Skin of body (tissue), 1 donor: ENCODE measurements at regions not wholly inside any gene's neighbourhood (a gene's known extent, or its start where the extent isn't known, plus 50 kb on each side); places are given as distances from the start of the nearest gene placed in this dataset.

ENCODE experiments used
- DNase-seq: peaks from one replicate; lab custom pipeline; 2025; lab: John Stamatoyannopoulos, UW

GRCh38 chr16:31701734-31702133, 171.9 kb upstream of the ZNF267 start:
- no peak for DNase-seq

GRCh38 chr16:31702796-31703195, 170.8 kb upstream of the ZNF267 start:
- no peak for DNase-seq

DNA sequence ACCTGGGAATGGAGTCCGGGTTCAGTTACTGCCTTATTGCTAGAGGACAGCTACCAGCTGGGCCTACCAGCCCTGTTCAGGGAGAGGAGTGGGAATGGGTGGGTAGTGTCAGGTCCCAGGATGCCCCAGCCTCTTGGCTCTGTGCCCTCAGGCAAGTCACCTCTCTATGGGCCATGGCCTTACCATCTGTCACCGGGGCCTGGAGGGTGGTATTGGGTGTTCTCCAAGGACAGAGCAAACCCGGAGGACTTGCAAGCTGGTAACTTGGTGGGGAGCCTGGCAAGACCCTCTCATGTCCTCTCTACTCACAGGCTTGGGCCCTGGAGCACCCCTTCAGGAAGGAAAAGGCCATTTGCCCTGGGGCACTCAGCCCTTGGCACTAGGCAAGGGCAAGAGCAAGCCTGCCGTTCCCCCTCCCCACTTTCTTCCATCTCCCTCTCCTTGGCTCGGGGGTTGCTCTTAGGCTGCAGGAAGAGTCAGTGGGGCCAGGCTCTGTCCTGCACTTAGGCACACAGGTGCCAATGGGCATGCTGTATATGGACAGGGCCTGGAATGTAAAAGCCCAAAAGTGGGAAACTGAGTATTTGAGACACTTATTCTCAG, 170.0 kb upstream of the ZNF267 start:
- DNase-seq: no peak

- no peak for DNase-seq
Measured at GRCh38 chr16:31704138-31704537, 169.5 kb upstream of the ZNF267 start.

DNA sequence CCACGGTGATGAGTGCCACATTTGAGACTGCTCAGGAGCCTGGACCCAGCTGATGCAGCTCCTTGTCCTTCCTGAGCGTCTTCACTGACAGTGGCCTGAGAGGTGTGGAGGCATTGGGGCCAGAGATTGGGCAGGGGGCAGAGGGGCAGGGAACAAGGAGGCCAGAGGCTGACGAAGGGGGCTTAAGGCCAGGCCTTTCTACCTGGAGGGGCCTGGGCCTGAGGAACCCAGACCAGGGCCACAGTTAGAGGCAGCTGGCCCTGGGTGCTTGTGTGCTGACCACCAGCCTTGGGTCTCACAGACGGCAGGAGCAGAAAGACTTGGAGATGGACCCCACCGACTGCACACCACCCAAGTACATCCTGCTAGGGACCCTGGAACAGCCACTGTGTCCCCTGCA, 168.2 kb upstream of the ZNF267 start:
- DNase-seq: no peak

GRCh38 chr16:31706318-31706717, 167.3 kb upstream of the ZNF267 start:
- no peak for DNase-seq

DNA sequence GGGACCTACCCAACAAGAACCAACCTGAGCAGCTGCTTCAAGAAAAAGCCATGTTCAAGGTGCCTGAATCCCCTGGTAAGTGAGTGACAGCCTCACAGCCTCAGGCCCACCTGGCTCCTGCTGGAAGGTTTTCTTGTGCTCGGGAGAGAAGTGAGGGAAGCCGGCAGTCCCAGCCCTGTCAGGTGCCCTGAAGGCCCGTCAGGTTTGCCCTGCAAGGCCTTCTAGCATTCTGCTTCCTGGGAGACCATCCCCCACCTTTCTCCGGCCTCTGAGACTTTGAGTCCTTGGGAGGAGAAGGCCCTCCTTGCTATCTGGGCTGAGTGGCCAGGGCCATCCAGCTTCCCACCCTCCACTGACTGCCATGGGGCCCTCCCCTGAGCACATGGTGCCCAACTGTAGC, 166.7 kb upstream of the ZNF267 start:
- no peak for DNase-seq

GRCh38 chr16:31707743-31708335, 165.8 kb upstream of the ZNF267 start:
- no peak for DNase-seq

- DNase-seq: no peak
Measured at GRCh38 chr16:31708348-31708747, 165.3 kb upstream of the ZNF267 start.

GRCh38 chr16:31709181-31709580, 164.4 kb upstream of the ZNF267 start:
- DNase-seq: no peak

DNA sequence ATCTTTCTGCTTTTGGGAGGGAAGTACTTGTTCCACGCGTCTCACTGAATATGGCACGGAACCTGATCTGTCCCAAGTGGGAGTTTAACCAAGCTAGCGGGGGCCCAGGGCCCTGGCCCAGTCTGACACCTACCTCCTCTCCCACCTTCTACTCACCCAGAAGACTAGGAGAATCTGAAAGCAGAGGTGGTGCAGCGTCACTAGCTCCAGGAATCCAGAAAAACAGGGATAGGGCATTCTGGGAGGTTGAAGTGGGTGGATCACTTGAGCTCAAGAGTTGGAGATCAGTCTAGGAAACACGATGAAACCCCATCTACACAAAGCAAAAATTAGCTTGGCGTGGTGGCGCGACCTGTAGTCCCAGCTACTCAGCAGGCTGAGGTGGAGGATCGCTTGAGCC, 163.5 kb upstream of the ZNF267 start:
- DNase-seq: no peak

DNA sequence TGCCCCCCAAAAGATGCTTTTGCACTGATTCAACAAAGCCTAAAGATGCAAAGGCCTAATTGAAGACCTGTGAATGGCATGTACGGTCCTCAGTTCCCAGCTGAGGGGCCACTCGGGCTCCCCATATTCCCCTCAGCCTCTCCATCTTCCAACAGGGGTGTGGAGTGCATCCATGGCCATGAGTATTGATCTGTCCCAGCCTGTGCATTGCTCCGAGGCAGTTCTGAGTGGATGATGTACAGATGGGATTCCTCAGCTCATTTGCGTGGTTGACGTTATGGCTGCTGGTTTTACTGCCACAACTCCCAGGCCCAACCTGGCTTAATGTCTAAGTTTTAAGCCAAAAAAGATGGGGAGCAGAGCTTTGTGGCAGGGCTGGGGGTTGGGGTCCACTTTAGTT, 162.7 kb upstream of the ZNF267 start:
- no peak for DNase-seq

DNA sequence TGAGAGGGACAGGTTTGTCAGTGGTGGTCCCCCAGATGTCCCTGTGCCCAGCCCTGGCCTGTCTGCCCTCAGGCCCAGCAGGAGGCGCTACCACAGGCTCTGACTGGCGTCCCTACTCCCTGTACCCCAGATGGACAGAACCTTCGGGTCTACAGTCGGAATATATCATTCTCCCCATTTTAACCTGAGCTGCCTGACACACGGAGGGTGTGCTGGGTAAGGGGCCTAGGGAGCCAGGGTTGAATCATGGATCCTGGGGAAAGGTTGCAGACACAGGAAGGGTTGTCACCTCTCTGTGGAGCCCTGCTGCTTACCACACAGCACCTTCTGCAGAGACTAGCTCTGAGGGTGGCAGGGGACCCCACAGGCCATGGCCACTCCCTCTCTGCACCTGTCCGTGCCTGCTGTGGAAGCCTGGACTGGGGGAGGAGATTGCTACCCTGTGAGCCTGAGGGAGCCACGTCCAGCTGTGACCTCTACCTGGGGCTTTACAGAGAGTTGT, 162.2 kb upstream of the ZNF267 start:
- no peak for DNase-seq

DNA sequence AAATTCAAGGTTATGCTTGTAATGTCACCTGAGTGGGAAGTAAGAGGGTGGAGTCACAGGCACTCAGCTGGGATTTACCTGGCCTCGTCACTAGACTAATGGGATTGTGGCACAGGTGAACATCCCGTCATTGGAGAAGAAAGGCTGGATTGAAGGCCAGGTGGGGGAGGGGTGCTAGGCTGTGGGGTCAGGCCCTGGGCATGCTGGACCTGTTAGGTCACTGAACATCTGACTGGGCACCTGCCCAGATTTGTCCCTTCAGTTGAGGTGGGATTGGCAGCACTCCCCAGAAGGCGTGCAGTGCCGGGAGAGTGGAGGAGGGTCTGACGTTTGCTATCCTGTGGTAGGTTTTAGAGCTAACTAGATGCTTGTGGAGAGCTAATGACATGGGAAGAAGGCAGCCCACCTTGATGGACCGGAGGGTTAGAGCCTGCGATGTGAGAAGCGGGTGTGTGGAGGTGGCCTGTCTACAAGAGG, 161.5 kb upstream of the ZNF267 start:
- no peak for DNase-seq

DNA sequence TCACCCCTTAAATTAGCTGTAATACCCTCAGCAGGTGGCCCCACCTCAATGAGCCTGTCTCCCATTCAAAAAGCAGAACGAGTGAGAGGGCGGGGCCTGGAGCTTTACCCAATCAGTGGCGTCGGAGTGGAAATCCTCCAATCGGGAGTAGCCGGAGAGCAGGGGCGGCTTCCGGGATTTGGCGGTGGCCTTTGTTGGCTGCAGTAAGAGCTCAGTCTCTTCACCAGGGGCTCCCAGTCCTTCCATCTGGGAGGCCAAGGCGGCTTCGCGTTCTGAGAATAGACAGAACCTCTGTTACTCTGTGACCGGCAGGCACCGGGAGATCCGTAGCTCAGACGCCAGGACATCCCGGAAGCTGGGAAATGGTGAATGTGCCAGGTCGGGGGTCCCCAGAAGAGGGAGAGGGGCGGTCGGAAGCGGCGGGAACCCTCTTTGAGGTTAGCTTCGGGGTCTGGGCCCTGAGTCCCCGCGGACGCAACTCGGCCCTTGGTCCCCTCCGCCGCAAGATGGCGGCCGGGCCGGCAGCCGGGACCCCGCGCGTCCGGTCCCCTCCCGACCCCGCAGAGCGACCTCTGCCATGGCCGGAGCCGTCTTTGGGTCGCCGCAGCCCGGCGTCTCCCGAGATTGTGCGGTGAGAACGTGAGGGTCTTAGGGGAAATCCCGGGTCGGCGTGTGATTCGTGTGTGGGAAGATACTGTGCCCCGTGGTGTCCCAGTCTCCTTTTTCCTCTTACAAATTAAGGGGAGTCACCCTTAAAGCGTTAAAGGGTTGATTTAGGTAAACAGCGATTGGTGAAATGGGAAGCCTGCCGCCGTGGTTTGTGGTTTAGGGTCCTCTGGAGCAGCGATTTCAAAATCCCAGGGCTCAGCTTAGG, 160.3 kb upstream of the ZNF267 start:
- DNase-seq: peak; percentile 89

DNA sequence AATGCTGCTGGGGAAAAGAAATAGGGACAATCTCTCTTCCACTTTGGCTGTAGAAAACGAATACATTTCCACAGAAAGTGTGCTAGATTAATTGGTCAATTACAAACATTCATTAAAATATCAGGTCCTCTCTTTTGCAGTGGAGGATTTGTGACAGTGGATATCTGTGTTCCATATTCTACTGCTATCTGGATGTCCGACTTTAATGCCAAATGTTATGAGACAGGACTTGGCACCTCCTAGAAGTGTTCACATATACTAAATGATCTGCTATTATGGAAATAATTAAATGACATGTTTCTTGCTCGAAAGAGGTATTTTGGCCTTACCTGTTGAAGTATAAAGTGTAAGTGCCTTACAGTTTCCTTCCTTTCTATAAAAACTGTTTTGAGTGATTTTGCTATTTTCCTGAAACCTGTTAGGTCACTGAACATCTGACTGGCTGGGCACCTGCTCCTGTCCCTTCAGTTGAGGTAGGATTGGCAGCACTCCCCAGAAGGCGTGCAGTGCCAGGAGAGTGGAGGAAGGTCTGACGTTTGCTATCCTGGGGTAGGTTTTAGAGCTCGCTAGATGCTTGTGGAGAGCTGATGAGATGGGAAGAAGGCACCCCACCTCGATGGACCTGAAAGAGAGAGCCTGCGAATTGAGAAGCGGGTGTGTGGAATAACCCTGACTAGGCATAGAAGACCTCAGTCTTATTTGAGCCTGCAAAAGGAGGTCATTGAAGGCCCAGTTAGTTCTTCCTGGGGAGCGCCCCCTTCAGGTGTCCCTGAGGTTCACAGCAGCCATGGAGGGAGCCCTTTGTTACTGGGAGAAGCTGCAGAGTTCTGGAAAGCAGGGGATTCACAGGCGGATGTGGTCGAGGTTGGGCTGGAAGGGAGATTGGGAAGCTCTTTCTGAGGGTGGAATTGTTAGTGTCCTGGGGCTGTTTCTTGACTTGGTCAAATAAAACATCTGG, 159.4 kb upstream of the ZNF267 start:
- no peak for DNase-seq

GRCh38 chr16:31714903-31715504, 158.6 kb upstream of the ZNF267 start:
- no peak for DNase-seq

GRCh38 chr16:31715915-31716314, 157.7 kb upstream of the ZNF267 start:
- no peak for DNase-seq

DNA sequence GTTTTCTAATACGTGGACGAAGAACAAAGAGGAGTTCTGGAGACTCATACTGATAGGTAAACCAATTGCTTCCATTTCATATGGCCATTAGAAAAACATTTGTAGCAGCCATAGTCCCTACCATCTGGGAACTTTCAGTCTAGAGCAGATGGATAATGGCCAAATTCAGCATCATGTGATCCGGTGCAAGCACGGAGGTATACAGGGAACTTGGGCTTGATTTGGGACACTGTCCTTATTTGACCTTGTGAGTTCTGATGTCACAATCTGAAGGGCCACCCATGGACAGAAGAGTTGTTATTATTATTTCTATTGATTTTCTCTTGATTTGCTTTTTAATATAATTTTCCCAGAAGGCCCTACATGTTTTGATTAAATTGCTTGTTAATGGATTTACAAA, 154.6 kb upstream of the ZNF267 start:
- no peak for DNase-seq

- no peak for DNase-seq
Measured at GRCh38 chr16:31727553-31727952, 146.1 kb upstream of the ZNF267 start.

DNA sequence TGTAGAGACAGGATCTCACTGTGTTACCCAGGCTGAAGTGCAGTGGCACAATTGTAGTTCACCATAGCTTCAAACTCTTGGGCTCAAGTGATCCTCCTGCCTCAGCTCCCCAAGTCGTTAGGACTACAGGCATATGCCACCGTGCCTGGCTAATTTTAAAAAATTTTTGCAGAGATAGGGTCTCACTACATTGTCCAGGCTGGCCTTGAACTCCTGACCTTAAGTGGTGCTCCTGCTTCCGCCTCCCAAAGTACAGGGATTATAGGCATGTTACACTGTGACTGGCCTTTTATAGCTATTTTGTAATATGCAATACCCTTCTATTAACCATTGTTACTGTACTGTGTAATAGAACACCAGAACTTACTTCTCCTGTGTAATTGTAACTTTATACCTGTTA, 139.3 kb upstream of the ZNF267 start:
- DNase-seq: no peak
